Panc1 (cell line): ENCODE measurements at regions not wholly inside any gene's neighbourhood (a gene's known extent, or its start where the extent isn't known, plus 50 kb on each side); places are given as distances from the start of the nearest gene placed in this dataset.

Source experiments
- ATAC-seq: fragments of 200-7000 bp; cut with Tn5 transposase; 2 replicates; pipeline ENCODE4 v1.9.1; 2020; ENCODE audit warnings: mild to moderate bottlenecking, moderate library complexity
- BruUV-seq: library from RNA; stranded (reverse); fragments of 400-500 nt; replicated peaks from 2 replicates; lab custom pipeline; 2021; lab: Mats Ljungman, UMichigan
- CTCF ChIA-PET: fragments of 300-600 bp; sonication (Branson Sonifier 250); formaldehyde crosslinking; loops from one replicate; lab custom pipeline; 2022; ENCODE audit warnings: antibody characterized with exemption; lab: Charles Lee
- POLR2A ChIA-PET: fragments of 300-600 bp; sonication (Branson Sonifier 250); formaldehyde crosslinking; loops from one replicate; lab custom pipeline; 2022; ENCODE audit warnings: antibody characterized with exemption; lab: Charles Lee
- DNase-seq: peaks from one replicate; pipeline ENCODE4 v3.0.0-alpha.2; 2010; ENCODE audit warnings: low read depth, low spot score
- H3K27ac ChIP-seq: 2 replicates; pipeline ENCODE4 v1.5.1; 2011; ENCODE audit warnings: mild to moderate bottlenecking, low read length, inconsistent platforms
- H3K27me3 ChIP-seq: fragments of 200-500 bp; sonication (Bioruptor generic); 2 replicates; pipeline ENCODE4 v1.6.0; 2014; ENCODE audit warnings: low read length, inconsistent platforms; ENCODE audit not compliant: control insufficient read depth, insufficient read depth
- H3K36me3 ChIP-seq: fragments of 200-500 bp; sonication (Bioruptor generic); 2 replicates; pipeline ENCODE4 v1.5.1; 2014; ENCODE audit warnings: inconsistent platforms, mild to moderate bottlenecking, low read length, moderate library complexity; ENCODE audit not compliant: control insufficient read depth, insufficient read depth
- H3K4me1 ChIP-seq: 2 replicates; pipeline ENCODE4 v1.5.1; 2011; ENCODE audit warnings: inconsistent platforms, mild to moderate bottlenecking, low read length, moderate library complexity; ENCODE audit not compliant: control insufficient read depth, insufficient read depth
- H3K4me3 ChIP-seq, 2 experiments: 2 replicates each; pipeline ENCODE4 v1.5.1; 2011 to 2012; ENCODE audit warnings: low read depth in 2 of 2, low read length in 2 of 2, mild to moderate bottlenecking in 2 of 2, inconsistent platforms in 1 of 2, moderate library complexity in 1 of 2
- H3K9me3 ChIP-seq: fragments of 200-500 bp; sonication (Bioruptor generic); 2 replicates; pipeline ENCODE4 v1.5.1; 2014; ENCODE audit warnings: low read depth, mild to moderate bottlenecking, inconsistent platforms, low read length, moderate library complexity; ENCODE audit not compliant: control insufficient read depth, insufficient read depth
- POLR2AphosphoS5 ChIP-seq: IDR thresholded peaks from 2 replicates; pipeline ENCODE4 v1.6.1; 2012; ENCODE audit warnings: mild to moderate bottlenecking, low read depth, low read length, moderate library complexity
- SIN3A ChIP-seq: IDR thresholded peaks from 2 replicates; pipeline ENCODE4 v1.6.1; 2012; ENCODE audit warnings: low read depth, mild to moderate bottlenecking, low read length, moderate library complexity, borderline replicate concordance; ENCODE audit not compliant: insufficient read depth
- TCF7L2 ChIP-seq: IDR thresholded peaks from 2 replicates; pipeline ENCODE4 v1.6.1; 2011; ENCODE audit warnings: mild to moderate bottlenecking, low read depth, low read length, inconsistent platforms
- in situ Hi-C: cut with HindIII; loops from 2 replicates; pipeline ENCODE4 v1.10.0; 2016; ENCODE audit warnings: low sequenced_read_pairs, low pct_unique_long_range_greater_than_20kb
- intact Hi-C: fragments of 100-400 bp; cut with micrococcal nuclease; formaldehyde crosslinking; loops from one replicate; pipeline ENCODE4 v1.10.0; 2022; ENCODE audit not compliant: unreplicated experiment
- TF ChIP-seq, protein P1 (sequence below): fragments of 450-650 bp; IDR thresholded peaks from 2 replicates; pipeline ENCODE4 v1.5.1; 2017; ENCODE audit warnings: mild to moderate bottlenecking
- TF ChIP-seq, protein P2 (sequence below), 2 experiments: IDR thresholded peaks; 2 replicates each; pipeline ENCODE4 v1.6.1; 2011 to 2012; ENCODE audit warnings: low read depth in 2 of 2, control low read depth in 1 of 2, low read length in 1 of 2, mild to moderate bottlenecking in 1 of 2, moderate library complexity in 1 of 2; ENCODE audit not compliant: insufficient read depth in 1 of 2

DNA sequence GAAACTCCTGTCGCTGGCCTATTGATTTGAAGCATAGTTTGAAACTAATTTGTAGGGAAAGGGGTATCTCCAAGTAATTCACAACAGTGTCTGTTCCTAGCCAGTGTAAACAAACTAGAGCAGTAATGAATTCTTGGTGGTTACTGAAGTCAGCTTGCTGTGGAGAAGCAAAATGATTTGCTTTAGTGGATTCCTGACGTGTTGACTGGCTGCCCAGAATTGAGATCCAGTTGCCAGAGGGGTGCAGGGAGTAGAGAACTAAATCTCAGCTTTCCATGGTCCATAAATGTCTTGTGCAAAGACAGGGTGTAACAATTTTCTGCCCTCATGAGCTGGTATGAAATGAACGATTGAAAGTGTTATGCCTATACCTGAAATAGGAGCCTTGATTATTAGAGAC, 382.5 kb upstream of the KIRREL3 start:
- BruUV-seq, result no TSS peak
- H3K27ac ChIP-seq, result no peak overlapping the region
- H3K4me1 ChIP-seq, result no peaks in the 10 kb centered on the region
- intact Hi-C loops (no loop called here), in situ Hi-C loops (no loop called here)
- ATAC-seq (no peak), DNase-seq (no peak)
- H3K9me3 ChIP-seq, result no peaks in the 10 kb centered on the region
- H3K27me3 ChIP-seq, result no peaks in the 10 kb centered on the region
- POLR2A ChIA-PET, result no interaction called here
- no peak overlapping the region for H3K4me3 ChIP-seq
- no peaks in the 10 kb centered on the region for H3K36me3 ChIP-seq
- CTCF ChIA-PET, result no interaction called here
- TF ChIP-seq, protein P1, sequence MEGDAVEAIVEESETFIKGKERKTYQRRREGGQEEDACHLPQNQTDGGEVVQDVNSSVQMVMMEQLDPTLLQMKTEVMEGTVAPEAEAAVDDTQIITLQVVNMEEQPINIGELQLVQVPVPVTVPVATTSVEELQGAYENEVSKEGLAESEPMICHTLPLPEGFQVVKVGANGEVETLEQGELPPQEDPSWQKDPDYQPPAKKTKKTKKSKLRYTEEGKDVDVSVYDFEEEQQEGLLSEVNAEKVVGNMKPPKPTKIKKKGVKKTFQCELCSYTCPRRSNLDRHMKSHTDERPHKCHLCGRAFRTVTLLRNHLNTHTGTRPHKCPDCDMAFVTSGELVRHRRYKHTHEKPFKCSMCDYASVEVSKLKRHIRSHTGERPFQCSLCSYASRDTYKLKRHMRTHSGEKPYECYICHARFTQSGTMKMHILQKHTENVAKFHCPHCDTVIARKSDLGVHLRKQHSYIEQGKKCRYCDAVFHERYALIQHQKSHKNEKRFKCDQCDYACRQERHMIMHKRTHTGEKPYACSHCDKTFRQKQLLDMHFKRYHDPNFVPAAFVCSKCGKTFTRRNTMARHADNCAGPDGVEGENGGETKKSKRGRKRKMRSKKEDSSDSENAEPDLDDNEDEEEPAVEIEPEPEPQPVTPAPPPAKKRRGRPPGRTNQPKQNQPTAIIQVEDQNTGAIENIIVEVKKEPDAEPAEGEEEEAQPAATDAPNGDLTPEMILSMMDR, result no peak
- TF ChIP-seq POLR2AphosphoS5 (no peak), SIN3A (no peak), TCF7L2 (no peak)
- TF ChIP-seq, protein P2, sequence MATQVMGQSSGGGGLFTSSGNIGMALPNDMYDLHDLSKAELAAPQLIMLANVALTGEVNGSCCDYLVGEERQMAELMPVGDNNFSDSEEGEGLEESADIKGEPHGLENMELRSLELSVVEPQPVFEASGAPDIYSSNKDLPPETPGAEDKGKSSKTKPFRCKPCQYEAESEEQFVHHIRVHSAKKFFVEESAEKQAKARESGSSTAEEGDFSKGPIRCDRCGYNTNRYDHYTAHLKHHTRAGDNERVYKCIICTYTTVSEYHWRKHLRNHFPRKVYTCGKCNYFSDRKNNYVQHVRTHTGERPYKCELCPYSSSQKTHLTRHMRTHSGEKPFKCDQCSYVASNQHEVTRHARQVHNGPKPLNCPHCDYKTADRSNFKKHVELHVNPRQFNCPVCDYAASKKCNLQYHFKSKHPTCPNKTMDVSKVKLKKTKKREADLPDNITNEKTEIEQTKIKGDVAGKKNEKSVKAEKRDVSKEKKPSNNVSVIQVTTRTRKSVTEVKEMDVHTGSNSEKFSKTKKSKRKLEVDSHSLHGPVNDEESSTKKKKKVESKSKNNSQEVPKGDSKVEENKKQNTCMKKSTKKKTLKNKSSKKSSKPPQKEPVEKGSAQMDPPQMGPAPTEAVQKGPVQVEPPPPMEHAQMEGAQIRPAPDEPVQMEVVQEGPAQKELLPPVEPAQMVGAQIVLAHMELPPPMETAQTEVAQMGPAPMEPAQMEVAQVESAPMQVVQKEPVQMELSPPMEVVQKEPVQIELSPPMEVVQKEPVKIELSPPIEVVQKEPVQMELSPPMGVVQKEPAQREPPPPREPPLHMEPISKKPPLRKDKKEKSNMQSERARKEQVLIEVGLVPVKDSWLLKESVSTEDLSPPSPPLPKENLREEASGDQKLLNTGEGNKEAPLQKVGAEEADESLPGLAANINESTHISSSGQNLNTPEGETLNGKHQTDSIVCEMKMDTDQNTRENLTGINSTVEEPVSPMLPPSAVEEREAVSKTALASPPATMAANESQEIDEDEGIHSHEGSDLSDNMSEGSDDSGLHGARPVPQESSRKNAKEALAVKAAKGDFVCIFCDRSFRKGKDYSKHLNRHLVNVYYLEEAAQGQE (IDR thresholded peaks at IDR 0.05; ENCODE audit: insufficient read depth in 1 of 2, low read depth in 2 of 2, low read length in 1 of 2), result no peak

DNA sequence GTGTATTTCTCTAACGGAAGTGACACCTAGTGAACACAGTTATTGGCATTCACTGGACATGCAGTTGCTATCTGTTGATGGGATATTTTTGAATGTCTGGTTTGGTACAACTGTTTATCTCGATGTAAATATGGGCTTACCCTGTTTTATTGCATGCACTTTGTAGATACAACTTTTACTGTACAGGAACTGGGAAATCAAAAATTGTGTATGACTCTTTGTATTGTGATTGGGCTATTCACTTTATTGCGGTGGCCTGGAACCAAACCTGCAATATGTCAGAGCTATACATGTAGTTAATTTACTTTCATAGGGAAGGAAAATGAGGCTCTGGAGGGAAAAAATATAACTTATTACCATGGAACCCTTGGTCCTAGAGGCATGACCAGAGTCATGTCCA, 380.7 kb upstream of the KIRREL3 start:
- Histone ChIP-seq H3K36me3 (no peaks in the 10 kb centered on the region), H3K27me3 (no peaks in the 10 kb centered on the region), H3K4me3 (no peak overlapping the region), H3K4me1 (no peaks in the 10 kb centered on the region), H3K27ac (no peak overlapping the region), H3K9me3 (no peaks in the 10 kb centered on the region)
- POLR2A ChIA-PET, result no interaction called here
- in situ Hi-C loops, result no loop called here
- intact Hi-C loops, result no loop called here
- no peak for ATAC-seq
- DNase-seq, result no peak
- CTCF ChIA-PET, result no interaction called here
- TF ChIP-seq SIN3A, result no peak
- no peak for TF ChIP-seq POLR2AphosphoS5
- TF ChIP-seq, protein P1, result no peak
- TF ChIP-seq TCF7L2, result no peak
- TF ChIP-seq, protein P2 (IDR thresholded peaks at IDR 0.05; ENCODE audit: insufficient read depth in 1 of 2, low read depth in 2 of 2, low read length in 1 of 2), result no peak
- no TSS peak for BruUV-seq
